ENCODE measurements at regions not wholly inside any gene's neighbourhood (a gene's known extent, or its start where the extent isn't known, plus 50 kb on each side); places are given as distances from the start of the nearest gene placed in this dataset.

- TF ChIP-seq, protein P1, sequence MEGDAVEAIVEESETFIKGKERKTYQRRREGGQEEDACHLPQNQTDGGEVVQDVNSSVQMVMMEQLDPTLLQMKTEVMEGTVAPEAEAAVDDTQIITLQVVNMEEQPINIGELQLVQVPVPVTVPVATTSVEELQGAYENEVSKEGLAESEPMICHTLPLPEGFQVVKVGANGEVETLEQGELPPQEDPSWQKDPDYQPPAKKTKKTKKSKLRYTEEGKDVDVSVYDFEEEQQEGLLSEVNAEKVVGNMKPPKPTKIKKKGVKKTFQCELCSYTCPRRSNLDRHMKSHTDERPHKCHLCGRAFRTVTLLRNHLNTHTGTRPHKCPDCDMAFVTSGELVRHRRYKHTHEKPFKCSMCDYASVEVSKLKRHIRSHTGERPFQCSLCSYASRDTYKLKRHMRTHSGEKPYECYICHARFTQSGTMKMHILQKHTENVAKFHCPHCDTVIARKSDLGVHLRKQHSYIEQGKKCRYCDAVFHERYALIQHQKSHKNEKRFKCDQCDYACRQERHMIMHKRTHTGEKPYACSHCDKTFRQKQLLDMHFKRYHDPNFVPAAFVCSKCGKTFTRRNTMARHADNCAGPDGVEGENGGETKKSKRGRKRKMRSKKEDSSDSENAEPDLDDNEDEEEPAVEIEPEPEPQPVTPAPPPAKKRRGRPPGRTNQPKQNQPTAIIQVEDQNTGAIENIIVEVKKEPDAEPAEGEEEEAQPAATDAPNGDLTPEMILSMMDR (IDR thresholded peaks at IDR 0.05) = no peak
- TF ChIP-seq POLR2A (IDR thresholded peaks at IDR 0.05) = no peak
These were observed 77.2 kb downstream of the C1D start for GRCh38 chr2:67985586-67985985.
